GM11168 (cell line): ENCODE measurements at regions not wholly inside any gene's neighbourhood (a gene's known extent, or its start where the extent isn't known, plus 50 kb on each side); places are given as distances from the start of the nearest gene placed in this dataset.

Experiments used
- in situ Hi-C: fragments of 300-500 bp; cut with MboI; formaldehyde crosslinking; loops from one replicate; pipeline ENCODE4 v1.12.0; 2022; ENCODE audit warnings: low sequenced_read_pairs; ENCODE audit not compliant: unreplicated experiment

GRCh38 chr5:98490348-98490747 is 283.1 kb upstream of the RGMB start:
- in situ Hi-C loops = no loop called here

- in situ Hi-C loops = no loop called here
These were observed 281.2 kb upstream of the RGMB start for GRCh38 chr5:98492258-98492657.

GRCh38 chr5:98497418-98497817 is 276.0 kb upstream of the RGMB start:
- in situ Hi-C loops = no loop called here

GRCh38 chr5:98498028-98498427 is 275.4 kb upstream of the RGMB start:
- in situ Hi-C loops = no loop called here

GRCh38 chr5:98499892-98500291 is 273.6 kb upstream of the RGMB start:
- in situ Hi-C loops = no loop called here

GRCh38 chr5:98500811-98501210 is 272.7 kb upstream of the RGMB start:
- in situ Hi-C loops = no loop called here

- in situ Hi-C loops = no loop called here
These were observed 269.8 kb upstream of the RGMB start for GRCh38 chr5:98503616-98504015.

GRCh38 chr5:98504505-98504904 is 269.0 kb upstream of the RGMB start:
- in situ Hi-C loops = no loop called here

GRCh38 chr5:98510143-98510985 is 263.1 kb upstream of the RGMB start:
- in situ Hi-C loops = no loop called here

- in situ Hi-C loops = no loop called here
These were observed 260.1 kb upstream of the RGMB start for GRCh38 chr5:98513380-98513779.

GRCh38 chr5:98514215-98514614 is 259.2 kb upstream of the RGMB start:
- in situ Hi-C loops = no loop called here

GRCh38 chr5:98516701-98517100 is 256.8 kb upstream of the RGMB start:
- in situ Hi-C loops = no loop called here

GRCh38 chr5:98517560-98518366 is 255.7 kb upstream of the RGMB start:
- in situ Hi-C loops = no loop called here

- in situ Hi-C loops = no loop called here
These were observed 254.7 kb upstream of the RGMB start for GRCh38 chr5:98518754-98519153.

GRCh38 chr5:98519571-98519970 is 253.9 kb upstream of the RGMB start:
- in situ Hi-C loops = no loop called here

GRCh38 chr5:98521821-98522220 is 251.6 kb upstream of the RGMB start:
- in situ Hi-C loops = no loop called here

- in situ Hi-C loops = no loop called here
These were observed 248.7 kb upstream of the RGMB start for GRCh38 chr5:98524773-98525172.

GRCh38 chr5:98527846-98528245 is 245.6 kb upstream of the RGMB start:
- in situ Hi-C loops = no loop called here

GRCh38 chr5:98529321-98529720 is 244.1 kb upstream of the RGMB start:
- in situ Hi-C loops = no loop called here

- in situ Hi-C loops = no loop called here
These were observed 243.2 kb upstream of the RGMB start for GRCh38 chr5:98530224-98530623.

GRCh38 chr5:98535901-98536300 is 237.6 kb upstream of the RGMB start:
- in situ Hi-C loops = no loop called here
